Panc1 (cell line): ENCODE measurements at regions not wholly inside any gene's neighbourhood (a gene's known extent, or its start where the extent isn't known, plus 50 kb on each side); places are given as distances from the start of the nearest gene placed in this dataset.

Source experiments
- POLR2AphosphoS5 ChIP-seq: IDR thresholded peaks from 2 replicates; pipeline ENCODE4 v1.6.1; 2012; ENCODE audit warnings: mild to moderate bottlenecking, low read depth, low read length, moderate library complexity
- SIN3A ChIP-seq: IDR thresholded peaks from 2 replicates; pipeline ENCODE4 v1.6.1; 2012; ENCODE audit warnings: low read depth, mild to moderate bottlenecking, low read length, moderate library complexity, borderline replicate concordance; ENCODE audit not compliant: insufficient read depth
- TF ChIP-seq, protein P1 (sequence below): fragments of 450-650 bp; IDR thresholded peaks from 2 replicates; pipeline ENCODE4 v1.5.1; 2017; ENCODE audit warnings: mild to moderate bottlenecking
- TF ChIP-seq, protein P2 (sequence below), 2 experiments: IDR thresholded peaks; 2 replicates each; pipeline ENCODE4 v1.6.1; 2011 to 2012; ENCODE audit warnings: low read depth in 2 of 2, control low read depth in 1 of 2, low read length in 1 of 2, mild to moderate bottlenecking in 1 of 2, moderate library complexity in 1 of 2; ENCODE audit not compliant: insufficient read depth in 1 of 2

DNA sequence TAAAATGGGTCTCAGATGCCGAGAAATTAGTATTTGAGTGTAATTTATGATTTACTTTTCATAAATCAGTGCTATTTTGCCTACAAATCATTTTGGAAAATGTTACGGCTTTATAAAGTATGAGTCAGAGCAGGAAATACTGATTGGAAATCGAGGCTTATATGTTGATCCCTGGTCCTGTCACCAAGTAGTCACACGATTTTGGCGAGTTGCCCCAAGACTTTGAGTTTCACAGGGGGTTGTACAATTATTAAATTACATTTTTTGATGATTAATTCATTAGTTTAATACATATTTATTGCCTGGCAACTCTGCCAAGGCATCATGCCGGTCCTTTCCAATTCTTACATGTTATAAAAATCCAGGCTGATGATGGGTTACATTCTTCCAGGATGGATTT, 443.9 kb upstream of the KLF4 start:
- TF ChIP-seq, protein P1, sequence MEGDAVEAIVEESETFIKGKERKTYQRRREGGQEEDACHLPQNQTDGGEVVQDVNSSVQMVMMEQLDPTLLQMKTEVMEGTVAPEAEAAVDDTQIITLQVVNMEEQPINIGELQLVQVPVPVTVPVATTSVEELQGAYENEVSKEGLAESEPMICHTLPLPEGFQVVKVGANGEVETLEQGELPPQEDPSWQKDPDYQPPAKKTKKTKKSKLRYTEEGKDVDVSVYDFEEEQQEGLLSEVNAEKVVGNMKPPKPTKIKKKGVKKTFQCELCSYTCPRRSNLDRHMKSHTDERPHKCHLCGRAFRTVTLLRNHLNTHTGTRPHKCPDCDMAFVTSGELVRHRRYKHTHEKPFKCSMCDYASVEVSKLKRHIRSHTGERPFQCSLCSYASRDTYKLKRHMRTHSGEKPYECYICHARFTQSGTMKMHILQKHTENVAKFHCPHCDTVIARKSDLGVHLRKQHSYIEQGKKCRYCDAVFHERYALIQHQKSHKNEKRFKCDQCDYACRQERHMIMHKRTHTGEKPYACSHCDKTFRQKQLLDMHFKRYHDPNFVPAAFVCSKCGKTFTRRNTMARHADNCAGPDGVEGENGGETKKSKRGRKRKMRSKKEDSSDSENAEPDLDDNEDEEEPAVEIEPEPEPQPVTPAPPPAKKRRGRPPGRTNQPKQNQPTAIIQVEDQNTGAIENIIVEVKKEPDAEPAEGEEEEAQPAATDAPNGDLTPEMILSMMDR, result no peak
- no peak for TF ChIP-seq POLR2AphosphoS5
- no peak for TF ChIP-seq SIN3A
- TF ChIP-seq, protein P2, sequence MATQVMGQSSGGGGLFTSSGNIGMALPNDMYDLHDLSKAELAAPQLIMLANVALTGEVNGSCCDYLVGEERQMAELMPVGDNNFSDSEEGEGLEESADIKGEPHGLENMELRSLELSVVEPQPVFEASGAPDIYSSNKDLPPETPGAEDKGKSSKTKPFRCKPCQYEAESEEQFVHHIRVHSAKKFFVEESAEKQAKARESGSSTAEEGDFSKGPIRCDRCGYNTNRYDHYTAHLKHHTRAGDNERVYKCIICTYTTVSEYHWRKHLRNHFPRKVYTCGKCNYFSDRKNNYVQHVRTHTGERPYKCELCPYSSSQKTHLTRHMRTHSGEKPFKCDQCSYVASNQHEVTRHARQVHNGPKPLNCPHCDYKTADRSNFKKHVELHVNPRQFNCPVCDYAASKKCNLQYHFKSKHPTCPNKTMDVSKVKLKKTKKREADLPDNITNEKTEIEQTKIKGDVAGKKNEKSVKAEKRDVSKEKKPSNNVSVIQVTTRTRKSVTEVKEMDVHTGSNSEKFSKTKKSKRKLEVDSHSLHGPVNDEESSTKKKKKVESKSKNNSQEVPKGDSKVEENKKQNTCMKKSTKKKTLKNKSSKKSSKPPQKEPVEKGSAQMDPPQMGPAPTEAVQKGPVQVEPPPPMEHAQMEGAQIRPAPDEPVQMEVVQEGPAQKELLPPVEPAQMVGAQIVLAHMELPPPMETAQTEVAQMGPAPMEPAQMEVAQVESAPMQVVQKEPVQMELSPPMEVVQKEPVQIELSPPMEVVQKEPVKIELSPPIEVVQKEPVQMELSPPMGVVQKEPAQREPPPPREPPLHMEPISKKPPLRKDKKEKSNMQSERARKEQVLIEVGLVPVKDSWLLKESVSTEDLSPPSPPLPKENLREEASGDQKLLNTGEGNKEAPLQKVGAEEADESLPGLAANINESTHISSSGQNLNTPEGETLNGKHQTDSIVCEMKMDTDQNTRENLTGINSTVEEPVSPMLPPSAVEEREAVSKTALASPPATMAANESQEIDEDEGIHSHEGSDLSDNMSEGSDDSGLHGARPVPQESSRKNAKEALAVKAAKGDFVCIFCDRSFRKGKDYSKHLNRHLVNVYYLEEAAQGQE (IDR thresholded peaks at IDR 0.05; ENCODE audit: insufficient read depth in 1 of 2, low read depth in 2 of 2, low read length in 1 of 2), result no peak
